OCI-LY1 (cell line): ENCODE measurements at regions not wholly inside any gene's neighbourhood (a gene's known extent, or its start where the extent isn't known, plus 50 kb on each side); places are given as distances from the start of the nearest gene placed in this dataset.

Experiments used
- H2AFZ ChIP-seq: fragments of 200-600 bp; sonication (generic), shearing (Covaris generic); 2 replicates; pipeline ENCODE4 v1.6.0; 2014; ENCODE audit warnings: antibody characterized with exemption, mild to moderate bottlenecking, low read length
- H3F3A ChIP-seq: fragments of 200-600 bp; sonication (generic), shearing (Covaris generic); 2 replicates; pipeline ENCODE4 v1.6.0; 2014; ENCODE audit warnings: mild to moderate bottlenecking, antibody characterized with exemption, low read length, moderate library complexity; ENCODE audit not compliant: insufficient read depth
- H3K27ac ChIP-seq: fragments of 200-600 bp; sonication (generic); 2 replicates; pipeline ENCODE4 v1.5.1; 2014; ENCODE audit warnings: low read length, mixed run types, mild to moderate bottlenecking, low read depth; ENCODE audit not compliant: poor library complexity, severe bottlenecking
- H3K27me3 ChIP-seq: fragments of 200-600 bp; sonication (generic); 2 replicates; pipeline ENCODE4 v1.6.0; 2014; ENCODE audit warnings: antibody characterized with exemption, mild to moderate bottlenecking, low read length, moderate library complexity; ENCODE audit not compliant: insufficient read depth
- H3K36me3 ChIP-seq: fragments of 200-600 bp; sonication (generic); 2 replicates; pipeline ENCODE4 v1.6.1; 2014; ENCODE audit warnings: mild to moderate bottlenecking, antibody characterized with exemption, low read length, moderate library complexity, mixed read lengths; ENCODE audit not compliant: insufficient read depth
- H3K4me1 ChIP-seq: fragments of 200-600 bp; sonication (generic); 2 replicates; pipeline ENCODE4 v1.5.1; 2014; ENCODE audit warnings: mild to moderate bottlenecking, low read length, moderate library complexity; ENCODE audit not compliant: insufficient read depth, severe bottlenecking
- H3K4me2 ChIP-seq: fragments of 200-600 bp; sonication (generic), shearing (Covaris generic); 2 replicates; pipeline ENCODE4 v1.6.1; 2014; ENCODE audit warnings: low read length
- H3K4me3 ChIP-seq: fragments of 200-600 bp; sonication (generic); 2 replicates; pipeline ENCODE4 v1.5.1; 2014; ENCODE audit warnings: low read length, low read depth, mild to moderate bottlenecking, mixed read lengths; ENCODE audit not compliant: poor library complexity, severe bottlenecking
- H3K79me2 ChIP-seq: fragments of 200-600 bp; shearing (Covaris generic); 2 replicates; pipeline ENCODE4 v1.6.1; 2016; ENCODE audit warnings: mixed run types, low read length, mixed read lengths; ENCODE audit not compliant: insufficient read depth
- H3K9ac ChIP-seq: fragments of 200-600 bp; sonication (generic), shearing (Covaris generic); 2 replicates; pipeline ENCODE4 v1.6.1; 2014; ENCODE audit warnings: mild to moderate bottlenecking, low read length, mixed read lengths
- H3K9me2 ChIP-seq: fragments of 200-600 bp; sonication (generic), shearing (Covaris generic); 2 replicates; pipeline ENCODE4 v1.6.1; 2014; ENCODE audit warnings: low read depth, mild to moderate bottlenecking, low read length, mixed read lengths
- H3K9me3 ChIP-seq: fragments of 200-600 bp; shearing (Covaris generic); 2 replicates; pipeline ENCODE4 v1.6.1; 2014; ENCODE audit warnings: low read length, mixed read lengths
- H4K20me1 ChIP-seq: fragments of 200-600 bp; sonication (generic), shearing (Covaris generic); 2 replicates; pipeline ENCODE4 v1.6.0; 2016; ENCODE audit warnings: mild to moderate bottlenecking, low read length; ENCODE audit not compliant: insufficient read depth
- EZH2 ChIP-seq: fragments of 200-600 bp; sonication (generic), shearing (Covaris generic); IDR thresholded peaks from 2 replicates; pipeline ENCODE4 v1.8.0; 2017; ENCODE audit warnings: borderline replicate concordance, mixed run types, mild to moderate bottlenecking, antibody characterized with exemption, low read length, moderate library complexity, mixed read lengths
- TF ChIP-seq, protein P1 (sequence below): fragments of 200-600 bp; sonication (generic), shearing (Covaris generic); IDR thresholded peaks from 2 replicates; pipeline ENCODE4 v1.5.1; 2017; ENCODE audit warnings: mild to moderate bottlenecking, antibody characterized with exemption, low read length, moderate library complexity, mixed read lengths

DNA sequence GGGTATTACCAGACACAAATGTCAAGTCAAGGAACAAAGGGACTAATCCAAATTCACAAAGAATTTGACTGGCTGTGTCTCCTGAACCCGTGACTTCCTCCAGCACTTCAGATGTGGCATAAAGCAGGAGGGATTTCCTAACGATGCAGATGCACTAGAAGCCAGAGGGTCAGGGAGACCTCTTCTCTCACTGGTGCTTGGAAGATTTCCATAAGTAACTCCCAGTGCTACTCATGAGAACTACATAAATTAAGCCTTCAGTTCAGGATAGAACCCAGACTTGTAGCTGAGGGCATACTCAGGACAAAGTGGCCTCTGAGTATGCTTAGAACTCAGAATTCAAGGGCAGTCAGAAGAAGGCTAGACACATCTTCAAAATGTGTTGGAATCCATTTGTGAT, 83.6 kb upstream of the NRIP1 start:
- Histone ChIP-seq H3K4me3 (no peak overlapping the region), H4K20me1 (no peaks in the 10 kb centered on the region), H2AFZ (no peak overlapping the region), H3K27me3 (no peaks in the 10 kb centered on the region), H3K9me2 (no peaks in the 10 kb centered on the region), H3K9ac (no peak overlapping the region), H3K36me3 (no peaks in the 10 kb centered on the region), H3K4me2 (no peak overlapping the region), H3K79me2 (no peaks in the 10 kb centered on the region), H3F3A (no peaks in the 10 kb centered on the region), H3K4me1 (no peaks in the 10 kb centered on the region), H3K27ac (no peak overlapping the region), H3K9me3 (no peaks in the 10 kb centered on the region)
- TF ChIP-seq EZH2, result no peak
- TF ChIP-seq, protein P1, sequence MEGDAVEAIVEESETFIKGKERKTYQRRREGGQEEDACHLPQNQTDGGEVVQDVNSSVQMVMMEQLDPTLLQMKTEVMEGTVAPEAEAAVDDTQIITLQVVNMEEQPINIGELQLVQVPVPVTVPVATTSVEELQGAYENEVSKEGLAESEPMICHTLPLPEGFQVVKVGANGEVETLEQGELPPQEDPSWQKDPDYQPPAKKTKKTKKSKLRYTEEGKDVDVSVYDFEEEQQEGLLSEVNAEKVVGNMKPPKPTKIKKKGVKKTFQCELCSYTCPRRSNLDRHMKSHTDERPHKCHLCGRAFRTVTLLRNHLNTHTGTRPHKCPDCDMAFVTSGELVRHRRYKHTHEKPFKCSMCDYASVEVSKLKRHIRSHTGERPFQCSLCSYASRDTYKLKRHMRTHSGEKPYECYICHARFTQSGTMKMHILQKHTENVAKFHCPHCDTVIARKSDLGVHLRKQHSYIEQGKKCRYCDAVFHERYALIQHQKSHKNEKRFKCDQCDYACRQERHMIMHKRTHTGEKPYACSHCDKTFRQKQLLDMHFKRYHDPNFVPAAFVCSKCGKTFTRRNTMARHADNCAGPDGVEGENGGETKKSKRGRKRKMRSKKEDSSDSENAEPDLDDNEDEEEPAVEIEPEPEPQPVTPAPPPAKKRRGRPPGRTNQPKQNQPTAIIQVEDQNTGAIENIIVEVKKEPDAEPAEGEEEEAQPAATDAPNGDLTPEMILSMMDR, result no peak

DNA sequence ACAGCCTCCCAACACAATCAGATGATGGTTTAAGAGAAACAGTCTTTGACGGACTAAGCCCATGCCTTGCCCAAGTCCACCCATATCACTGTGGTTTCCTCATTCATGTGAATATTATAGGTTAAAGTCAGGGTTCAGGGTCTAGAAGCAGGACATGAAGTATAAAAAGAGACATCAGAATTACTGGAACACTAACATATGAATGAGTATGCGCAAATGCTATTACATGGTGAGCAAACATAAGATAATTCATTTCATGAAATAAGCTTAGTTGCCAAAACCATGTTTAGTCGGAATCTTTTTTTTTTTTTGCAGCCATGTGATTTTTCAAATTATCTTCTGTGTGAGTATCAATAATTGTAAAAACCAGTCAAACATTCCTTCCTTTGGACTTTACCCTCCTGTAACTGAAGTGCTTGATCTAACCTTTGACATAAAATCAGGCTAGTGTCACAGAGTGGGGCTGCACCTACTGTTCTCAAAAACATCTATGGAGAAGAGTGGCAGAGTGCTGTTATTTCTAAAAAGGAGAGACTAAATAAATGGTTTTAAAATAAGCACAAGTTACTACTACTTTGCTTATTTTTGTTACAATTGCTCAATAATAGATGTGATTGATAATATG, 84.9 kb upstream of the NRIP1 start:
- Histone ChIP-seq H3K27ac (no peak overlapping the region), H3K9me2 (no peaks in the 10 kb centered on the region), H3K9me3 (no peaks in the 10 kb centered on the region), H2AFZ (no peak overlapping the region), H3K27me3 (no peaks in the 10 kb centered on the region), H3K36me3 (no peaks in the 10 kb centered on the region), H3K79me2 (no peaks in the 10 kb centered on the region), H3K4me3 (no peak overlapping the region), H3K9ac (no peak overlapping the region), H3K4me1 (no peaks in the 10 kb centered on the region), H4K20me1 (no peaks in the 10 kb centered on the region), H3K4me2 (no peak overlapping the region), H3F3A (no peaks in the 10 kb centered on the region)
- no peak for TF ChIP-seq EZH2
- TF ChIP-seq, protein P1, result no peak

DNA sequence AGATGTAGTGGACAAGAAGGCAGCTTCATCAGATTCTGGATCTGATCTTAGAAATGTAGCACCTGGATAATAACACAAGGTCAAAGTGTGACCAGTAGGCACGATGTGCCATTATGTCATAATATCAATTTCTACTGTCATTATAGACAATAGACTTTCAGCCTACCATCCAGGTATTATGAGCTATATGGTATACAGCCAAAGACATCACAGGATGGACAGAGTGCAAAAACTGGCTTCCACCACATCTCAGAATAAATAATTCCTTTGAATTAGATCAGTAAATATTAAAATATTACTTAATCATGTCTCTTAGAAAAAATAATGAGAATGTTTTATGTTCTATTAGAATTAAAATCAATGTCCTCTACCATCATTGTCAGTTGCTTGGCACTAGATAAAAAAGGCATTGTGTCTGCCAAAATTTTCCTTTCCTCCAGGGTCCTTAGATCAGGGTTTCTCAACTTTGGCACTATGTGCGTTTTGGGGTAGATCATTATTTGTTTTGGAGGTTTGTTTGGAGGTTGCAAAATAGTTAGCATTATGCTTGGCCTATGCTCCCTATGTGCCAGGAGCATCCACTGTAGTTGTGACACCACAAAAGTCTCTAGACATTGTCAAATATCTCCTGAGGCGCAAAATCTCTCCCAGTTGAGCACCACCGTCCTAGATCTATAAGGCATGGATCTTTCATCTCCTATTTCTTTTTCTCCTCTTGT, 86.7 kb upstream of the NRIP1 start:
- Histone ChIP-seq H3K4me1 (no peaks in the 10 kb centered on the region), H3K4me3 (no peak overlapping the region), H3K9me2 (no peaks in the 10 kb centered on the region), H3K36me3 (no peaks in the 10 kb centered on the region), H4K20me1 (no peaks in the 10 kb centered on the region), H3K79me2 (no peaks in the 10 kb centered on the region), H2AFZ (no peak overlapping the region), H3K27me3 (no peaks in the 10 kb centered on the region), H3K9ac (no peak overlapping the region), H3K9me3 (no peaks in the 10 kb centered on the region), H3F3A (no peaks in the 10 kb centered on the region), H3K4me2 (no peak overlapping the region), H3K27ac (no peak overlapping the region)
- TF ChIP-seq EZH2, result no peak
- TF ChIP-seq, protein P1, result no peak
